ENCODE measurements at regions not wholly inside any gene's neighbourhood (a gene's known extent, or its start where the extent isn't known, plus 50 kb on each side); places are given as distances from the start of the nearest gene placed in this dataset.

DNA sequence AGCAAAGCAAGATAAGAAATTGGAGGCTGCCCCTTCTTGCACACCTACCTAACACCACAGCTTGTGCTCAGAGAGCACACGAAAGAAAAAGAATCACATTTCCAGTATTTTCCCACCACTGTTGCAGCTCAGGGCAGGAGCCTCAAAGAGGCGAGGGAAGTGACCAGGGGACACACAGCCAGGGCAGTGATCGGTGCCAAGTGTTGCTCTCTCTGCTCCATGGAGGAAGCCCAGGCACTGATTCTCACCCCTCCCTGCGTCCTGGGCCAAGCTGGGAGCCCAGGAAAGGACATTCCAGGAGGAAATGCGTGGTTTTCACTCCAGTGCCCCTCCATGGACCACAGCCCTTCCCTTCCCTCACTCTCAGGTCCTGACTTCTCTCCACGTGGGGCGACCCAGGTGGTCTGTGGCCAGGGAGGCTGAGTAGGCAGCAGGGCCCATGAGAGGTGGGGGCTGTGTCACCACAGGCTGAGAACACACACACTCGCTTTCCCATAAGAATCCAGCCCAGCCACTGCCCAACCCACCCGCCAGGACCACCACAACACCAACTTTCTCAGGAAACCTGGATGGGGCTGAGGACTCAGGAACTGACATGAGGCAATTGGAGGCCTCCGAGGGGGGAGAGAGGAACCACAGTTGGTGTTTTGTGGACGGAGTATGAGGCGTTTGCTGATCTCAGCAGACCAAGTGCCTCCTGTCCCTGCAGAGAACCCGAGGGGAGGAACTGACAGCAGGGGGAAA is 81.7 kb upstream of the MAFB start:
- DNase-seq, result no peak

DNA sequence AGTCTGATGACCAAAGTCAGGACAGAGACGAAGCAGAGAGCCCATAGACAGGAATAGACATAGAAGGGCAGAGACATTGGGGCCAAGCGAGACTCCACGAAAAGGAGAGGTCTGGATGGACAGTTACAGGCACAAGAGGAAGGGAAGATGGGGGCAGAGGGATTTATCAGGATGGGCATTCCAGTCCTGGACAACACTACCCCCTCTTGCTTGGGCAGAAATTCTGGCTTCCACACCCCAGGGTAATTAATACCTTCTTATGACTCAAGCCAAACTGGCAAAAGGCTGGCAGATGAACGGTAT is 82.2 kb upstream of the MAFB start:
- no peak for DNase-seq

DNA sequence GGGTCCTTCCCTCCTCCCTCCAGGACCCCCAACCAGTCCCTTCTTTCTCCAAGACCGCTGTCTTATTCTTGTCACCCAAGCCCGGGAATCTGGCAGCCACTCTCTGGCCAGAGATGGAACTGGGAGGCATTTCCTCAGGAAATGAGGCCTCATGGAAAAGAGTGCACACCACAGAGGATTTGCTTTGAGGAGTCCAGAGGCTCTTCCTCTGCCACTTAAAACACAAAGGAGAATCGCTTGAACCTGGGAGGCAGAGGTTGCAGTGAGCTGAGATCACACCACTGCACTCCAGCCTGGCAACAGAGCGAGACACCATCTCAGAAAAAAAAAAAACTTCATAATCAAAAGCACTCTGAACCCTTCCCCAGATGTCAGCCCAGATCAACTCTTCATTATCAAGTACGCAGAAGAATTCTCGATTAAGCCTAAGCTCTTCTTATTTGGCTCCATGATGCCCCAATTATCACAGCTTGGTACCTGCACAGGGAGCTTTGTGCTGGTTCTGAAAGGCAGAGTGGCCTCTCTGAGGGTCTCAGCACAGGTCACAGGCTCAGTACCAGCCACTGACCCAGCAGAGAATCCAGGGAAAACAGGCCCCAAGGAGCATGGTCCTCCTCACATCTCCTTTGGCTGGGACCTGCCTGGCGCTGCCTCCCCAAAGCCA is 82.9 kb upstream of the MAFB start:
- DNase-seq, result no peak

DNA sequence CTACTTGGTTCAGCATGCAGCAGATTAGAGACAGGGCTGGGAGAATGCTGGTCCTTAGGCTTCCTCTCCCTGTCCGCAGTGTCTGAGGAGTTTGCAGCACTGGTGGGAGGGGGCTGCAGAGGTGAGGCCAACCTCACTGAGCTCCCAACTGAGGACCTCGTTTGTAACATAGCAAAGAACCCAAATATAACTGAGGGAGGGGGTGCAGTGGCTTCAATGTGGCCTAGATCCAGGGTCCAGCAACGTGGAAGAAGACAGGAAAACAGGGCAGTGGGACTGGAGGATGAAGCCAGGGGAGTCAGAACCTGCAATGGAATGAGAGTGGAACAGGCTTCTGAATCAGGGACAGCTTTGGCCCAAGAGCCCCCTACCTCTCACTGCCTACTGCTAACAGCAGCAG is 84.3 kb upstream of the MAFB start:
- no peak for DNase-seq

DNA sequence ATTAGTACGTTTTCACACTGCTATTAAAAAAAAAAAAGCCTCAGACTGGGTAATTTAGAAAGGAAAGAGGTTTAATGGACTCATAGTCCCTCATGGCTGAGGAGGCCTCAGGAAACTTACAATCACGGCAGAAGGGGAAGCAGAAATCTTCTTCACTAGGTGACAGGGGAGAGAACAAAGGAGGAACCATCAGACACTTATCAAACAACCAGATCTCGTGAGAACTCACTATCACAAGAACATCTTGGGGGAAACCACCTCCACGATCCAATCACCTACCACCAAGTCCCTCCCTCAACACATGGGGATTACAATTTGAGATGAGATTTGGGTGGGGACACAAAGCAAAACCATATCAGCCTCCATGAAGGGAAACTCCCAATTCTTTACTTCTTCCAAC is 85.2 kb upstream of the MAFB start:
- DNase-seq, result no peak

DNA sequence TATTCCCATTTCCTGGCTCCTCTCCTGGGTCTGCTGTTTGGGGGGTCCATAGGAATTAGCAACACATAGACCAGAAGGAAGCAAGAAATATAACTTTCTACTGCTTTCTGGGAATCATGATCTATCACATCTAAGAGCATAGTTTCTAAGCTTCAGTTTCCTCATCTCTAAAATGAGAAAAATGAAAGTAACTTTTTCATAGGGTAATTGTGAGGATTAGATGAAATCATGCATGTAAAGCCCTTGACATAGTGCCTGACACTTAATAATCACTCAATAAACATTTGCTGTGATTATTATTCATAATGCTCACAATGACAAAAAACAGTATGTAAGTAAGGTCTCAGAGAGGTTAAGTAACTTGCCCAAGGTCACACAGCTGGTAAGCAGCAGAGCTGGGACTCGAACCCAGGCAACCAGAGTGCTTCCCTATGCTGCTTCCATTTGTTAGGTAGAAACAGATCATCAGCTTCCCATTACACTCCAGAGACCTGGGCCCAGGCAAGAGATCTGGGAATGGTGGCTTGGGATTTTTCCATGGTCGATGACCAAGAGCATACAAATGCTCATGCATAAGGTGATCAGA is 86.6 kb upstream of the MAFB start:
- no peak for DNase-seq

DNA sequence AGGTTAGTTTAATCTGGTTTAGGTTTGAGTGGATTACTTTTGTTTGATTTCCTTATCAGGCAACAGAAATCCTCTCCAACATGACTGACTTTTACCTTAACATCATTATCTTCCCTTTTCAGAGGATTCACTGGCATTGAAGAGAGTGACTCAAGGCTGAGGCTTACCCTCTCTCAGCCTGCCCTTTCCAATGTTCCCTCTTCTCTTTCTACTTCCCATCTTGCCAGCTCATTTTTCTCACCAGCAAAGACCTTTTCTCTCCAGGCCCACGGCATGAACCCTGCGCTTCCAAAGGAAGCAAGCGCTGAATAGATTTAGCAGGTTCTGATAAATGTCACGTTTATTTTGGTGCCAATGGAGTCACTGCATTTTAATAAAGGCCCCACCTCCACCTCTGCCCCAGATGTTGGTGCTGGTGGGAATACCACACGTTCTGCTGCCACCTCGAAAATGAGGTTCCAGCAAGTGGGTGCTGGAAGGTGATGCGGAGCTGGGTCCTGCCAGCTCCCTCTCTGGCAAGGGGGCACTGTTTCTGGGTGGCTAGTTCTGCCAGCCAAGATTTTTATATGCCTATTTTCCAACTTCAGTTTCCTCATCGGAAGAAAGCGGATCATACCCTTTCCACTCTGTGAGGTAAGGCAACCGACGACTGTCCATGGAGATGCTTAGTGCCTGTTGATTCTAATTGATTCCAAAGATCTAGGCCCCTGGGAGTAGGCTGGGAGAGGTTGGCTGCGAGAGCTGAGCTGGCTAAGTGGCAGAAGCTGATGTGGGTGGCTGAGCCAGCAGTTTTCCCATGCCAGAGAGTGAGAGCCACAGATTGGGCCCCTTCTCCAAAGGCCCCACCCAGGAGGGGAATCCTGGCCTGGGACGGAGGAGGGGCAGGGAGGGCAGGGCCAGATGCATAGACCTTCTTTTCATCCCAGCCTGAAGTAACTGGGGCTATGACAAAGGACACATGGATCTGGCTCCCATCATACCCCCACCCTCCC is 87.7 kb upstream of the MAFB start:
- DNase-seq, result no peak

DNA sequence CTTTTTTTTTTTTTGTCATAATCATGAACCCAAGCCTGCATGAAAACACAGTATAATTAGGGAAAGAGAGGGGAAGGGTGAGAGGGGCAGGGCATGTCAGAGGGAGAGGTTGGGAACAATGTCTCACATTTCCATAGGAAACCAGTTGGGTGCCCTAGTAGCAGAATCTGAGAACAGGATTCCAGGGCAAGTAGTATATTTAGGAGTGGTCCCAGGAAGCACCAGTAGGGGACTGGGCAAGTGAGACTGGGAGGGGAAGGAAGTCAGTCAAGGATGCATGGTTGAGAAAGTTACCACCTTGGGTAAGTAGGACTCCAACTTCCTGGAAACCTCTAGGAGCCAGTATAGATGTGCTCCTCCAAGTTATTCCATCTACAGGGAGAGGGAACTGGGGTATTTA is 88.6 kb upstream of the MAFB start:
- no peak for DNase-seq

DNA sequence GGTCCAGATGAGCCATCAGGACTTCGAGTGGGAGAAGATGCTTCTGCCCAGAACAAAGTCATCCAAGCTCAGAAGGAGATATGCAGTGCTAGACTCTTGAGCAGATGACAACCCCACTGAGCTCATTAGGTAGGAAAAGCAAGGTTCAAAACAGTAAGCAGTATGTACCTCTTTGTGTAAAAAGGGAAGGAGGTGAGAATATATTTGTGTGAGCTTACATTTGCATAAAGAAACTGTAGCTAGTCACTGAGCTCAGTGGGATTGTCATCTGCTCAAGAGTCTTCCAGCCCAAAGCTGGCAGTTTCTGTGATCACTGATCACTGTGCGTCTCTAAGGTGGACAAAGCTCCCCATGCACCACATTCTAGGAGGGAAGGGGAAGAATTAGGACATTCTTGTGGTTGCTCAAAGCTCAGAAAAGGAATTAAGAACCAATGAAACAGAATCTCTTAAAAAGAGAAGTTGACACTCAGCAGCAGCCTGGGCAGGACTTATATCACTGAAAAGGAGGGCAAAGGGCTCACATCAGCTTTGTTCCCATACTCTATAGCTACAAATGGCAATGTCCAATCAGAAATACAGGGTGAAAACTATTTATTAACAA is 90.0 kb upstream of the MAFB start:
- no peak for DNase-seq

DNA sequence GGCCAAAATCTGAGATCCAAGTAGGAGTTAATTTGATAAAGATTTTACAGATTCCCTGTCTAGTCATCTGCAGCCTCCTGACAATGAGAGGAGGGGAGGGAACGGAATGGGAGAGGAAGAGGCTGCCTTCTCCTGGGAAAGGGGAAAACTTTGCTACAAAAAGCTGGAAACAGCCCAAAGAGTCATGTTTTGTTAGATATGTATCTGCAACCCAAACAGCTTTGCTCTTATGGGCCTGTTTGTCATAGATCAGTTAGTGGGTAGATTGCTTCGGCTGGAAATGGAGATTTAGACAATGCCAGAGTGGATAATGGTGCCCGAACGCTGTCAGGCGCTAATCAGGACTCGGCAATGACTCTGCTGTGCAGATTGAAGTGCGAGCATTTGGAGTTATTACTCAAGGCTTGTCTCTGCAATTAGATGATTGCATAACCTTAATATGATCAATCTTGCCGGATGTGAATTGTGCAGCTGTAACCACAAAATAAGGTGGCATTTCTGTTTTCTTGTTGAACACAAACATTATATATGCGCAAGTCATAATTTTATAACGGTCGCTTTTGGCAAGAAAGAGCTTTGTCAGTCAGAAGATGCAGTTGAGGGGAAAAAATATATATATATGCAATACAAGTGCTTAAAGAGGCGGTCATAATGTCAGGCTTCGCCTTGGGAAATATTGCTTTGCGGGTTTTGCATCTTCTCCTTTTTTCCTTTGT is 92.4 kb upstream of the MAFB start:
- no peak for DNase-seq

DNA sequence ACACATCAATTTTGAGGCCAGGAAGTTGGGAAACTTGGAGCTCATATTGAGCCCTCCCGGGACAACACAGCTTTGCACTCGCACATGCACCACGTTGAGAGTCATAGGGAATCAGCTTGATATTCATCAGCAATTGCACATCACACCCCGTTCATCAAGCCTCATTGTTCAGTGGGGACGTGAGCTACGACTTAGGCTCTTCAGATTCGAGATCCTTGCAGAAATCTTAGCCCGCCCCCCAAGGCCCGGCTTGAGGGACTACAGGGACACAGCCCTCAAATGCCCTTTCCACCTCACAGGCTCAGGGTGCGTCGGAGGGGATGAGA is 93.0 kb upstream of the MAFB start:
- no peak for DNase-seq

DNA sequence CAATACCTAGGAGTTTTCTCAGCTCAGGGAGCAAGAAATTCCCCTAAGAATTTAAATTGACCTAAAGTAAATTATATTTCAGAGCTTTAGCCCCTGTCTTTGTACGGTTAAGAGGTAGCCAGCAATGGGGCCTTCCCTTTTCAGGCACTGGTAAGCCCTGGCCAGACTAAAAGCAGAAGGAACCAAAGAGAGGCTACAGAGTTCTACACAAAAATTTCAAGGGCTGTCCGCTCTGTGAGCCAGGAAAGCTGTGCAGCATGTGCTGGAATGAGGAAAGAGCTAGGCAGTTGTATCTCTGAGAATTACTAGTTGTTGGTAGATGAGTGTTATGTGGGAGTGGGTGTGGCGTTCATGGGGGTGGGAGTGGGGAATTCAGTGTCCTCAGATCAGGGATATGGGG is 96.3 kb upstream of the MAFB start:
- no peak for DNase-seq

DNA sequence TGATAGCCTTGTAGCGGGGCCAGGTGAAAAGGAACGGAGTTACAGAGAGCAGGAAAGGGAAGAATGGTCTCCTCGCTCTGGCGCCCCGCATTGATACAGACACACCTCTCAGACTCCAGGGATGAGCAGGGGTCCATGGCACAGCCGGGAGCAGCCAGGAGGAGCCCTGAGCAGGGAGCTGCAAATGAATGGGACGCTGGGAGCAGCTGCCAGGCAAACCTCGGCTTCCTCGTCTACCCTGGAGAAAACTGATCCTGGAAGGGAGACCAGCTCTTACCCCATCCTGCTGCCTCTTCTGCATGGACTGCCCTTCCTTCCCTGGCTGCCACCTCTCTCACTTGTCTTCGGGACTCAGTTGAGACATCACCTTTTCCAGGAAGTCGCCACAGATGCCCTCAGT is 97.3 kb upstream of the MAFB start:
- DNase-seq, result no peak

DNA sequence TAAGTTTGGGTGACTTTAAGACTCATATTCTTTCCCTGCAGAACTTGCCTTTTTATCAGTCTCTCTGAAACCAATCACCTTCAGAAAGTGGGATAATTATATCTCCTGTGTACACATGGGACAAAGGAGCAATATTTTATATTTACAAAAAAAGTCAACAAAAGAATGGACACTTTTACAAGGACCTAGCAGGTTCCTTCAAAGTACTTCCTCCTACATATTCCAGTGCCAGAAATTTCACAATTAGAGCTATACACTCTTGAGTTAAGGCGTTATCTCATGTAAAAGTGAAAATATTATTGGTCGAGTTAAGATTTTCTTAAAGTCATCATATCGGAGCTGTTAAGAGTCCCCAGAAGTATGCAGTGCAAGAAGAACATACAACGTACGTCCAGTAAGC is 98.9 kb upstream of the MAFB start:
- DNase-seq, result no peak

DNA sequence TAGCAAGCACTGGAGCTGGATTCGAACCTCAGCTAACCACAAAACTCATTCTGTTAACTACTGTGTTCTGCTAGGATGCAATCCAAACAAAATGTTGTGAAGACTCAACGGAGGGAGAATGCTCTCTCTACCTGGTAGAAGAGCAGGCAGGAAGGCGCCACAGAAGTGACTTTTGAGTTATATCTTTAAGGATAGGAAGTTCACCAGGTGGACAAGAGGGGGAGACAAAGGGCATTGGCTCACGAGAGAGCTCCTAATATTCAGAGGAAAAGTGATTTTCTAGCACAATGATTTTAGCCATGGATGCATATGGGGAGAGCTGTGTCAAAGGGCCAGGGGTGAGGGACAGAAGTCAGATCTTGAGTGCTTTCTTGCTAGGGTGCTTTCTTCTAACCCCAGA is 108.4 kb upstream of the MAFB start:
- DNase-seq, result no peak

DNA sequence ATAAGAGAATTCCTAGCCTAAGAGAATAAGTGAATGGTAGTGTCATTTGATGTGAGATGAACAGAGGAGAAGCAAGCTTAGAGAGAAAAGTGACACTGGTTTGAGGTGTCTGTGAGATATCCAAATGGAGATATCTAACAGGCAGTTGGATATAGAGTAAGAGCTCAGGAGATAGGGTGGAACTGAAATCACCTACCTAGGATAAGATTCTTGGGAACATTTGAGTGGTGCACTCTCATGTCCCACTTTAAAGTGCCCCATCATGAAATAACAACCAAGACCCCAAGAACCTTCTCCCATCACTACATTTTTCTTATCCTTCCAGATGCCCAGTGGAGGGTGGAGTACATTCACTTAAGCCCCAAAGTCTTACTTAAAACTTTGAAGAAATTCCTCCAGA is 109.0 kb upstream of the MAFB start:
- no peak for DNase-seq

DNA sequence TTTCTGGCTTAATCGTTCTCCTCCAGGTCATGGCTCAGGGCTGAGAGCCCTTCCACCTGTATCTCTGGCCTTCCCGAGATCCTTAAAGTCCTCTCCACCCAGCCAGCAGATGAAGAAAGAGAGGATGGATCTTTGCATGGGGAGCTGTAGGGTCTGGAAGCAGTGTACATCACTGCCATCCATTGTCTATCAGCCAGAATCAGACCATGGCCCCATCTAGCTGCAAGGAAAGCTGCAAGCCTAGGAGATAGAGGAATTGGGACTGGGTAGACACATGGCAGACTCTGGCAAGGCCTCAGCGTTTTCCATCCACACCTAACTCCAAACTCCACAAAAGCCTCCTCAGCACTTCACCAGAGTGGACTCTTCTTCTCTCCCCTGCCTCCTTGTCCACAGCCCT is 113.8 kb upstream of the MAFB start:
- DNase-seq, result no peak

DNA sequence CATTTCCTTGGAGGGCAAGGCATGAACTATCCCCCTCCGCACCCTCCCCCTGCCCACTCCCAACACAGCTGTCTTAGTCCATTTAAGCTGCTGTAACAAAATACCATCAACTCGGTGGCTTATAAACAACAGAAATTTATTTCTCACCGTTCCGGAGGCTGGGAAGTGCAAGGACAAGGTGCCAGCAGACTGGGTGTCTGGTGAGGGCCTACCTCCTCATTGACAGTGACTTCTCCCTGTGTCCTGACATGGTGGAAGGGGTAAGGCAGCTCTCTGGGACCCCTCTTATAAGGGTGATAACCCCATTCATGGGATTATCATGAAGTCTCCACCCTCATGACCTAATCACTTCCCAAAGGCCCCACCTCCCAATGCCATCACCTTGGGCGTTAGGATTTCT is 114.3 kb upstream of the MAFB start:
- no peak for DNase-seq

DNA sequence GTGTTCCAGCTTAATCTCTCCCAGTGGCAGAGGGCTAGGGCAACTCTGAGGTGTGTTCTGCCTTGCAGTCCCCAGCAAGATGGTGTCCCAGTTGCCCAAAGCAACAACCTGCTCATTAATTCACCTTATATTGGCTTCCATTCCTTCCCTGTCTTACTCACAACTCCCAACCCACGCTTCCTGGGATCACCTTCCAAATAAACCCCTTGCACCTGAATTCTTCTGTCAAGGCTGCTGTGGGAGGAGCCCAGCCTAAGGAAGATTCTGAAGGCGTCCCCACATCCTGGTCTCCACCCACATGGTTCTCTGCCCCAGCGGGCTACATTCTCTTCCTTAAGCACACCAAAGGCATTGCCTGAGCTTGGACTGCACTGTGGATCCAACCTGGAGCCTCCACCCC is 116.6 kb upstream of the MAFB start:
- no peak for DNase-seq

DNA sequence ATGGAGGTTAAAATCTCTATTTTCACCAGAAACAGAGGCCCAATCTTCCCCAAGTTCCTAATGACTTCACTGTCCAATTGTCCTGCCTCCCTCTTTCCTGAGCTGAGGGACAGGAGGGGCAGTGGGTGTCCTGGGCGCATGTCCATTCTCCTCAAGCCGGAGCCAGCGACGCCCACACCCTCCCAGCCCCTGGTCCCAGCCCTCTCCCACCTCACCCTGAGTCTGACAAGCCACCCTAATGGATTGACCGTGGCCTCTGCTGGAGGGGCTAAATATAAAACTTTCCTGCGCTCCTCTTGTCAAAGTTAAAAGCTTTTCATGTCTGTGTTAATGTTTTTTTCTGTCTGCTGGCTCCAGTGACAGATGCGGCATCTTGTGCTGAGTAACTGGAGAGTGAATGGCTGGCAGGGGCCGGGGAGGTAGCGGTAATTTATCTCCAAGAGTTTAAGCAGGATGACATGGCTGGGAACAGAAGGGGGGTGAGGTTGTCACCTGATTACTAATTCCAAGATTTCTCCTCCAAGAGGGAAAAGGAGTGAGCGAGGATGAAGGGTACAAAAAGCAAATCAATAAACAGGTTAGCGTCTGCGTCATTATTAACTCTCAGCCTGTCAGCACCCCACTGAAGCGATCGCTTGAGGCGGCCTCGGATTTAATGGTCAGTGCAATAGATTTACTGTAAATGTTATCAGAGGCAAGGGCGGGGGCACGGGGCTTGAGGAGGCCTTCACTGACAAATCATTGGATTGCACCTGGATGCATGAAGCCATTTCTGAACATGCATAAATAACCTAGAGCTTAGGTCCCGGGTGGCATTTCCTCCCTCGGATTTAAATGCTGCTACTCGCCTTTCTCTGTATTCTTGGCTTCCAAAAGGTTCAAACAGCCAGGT is 118.1 kb upstream of the MAFB start:
- no peak for DNase-seq

DNA sequence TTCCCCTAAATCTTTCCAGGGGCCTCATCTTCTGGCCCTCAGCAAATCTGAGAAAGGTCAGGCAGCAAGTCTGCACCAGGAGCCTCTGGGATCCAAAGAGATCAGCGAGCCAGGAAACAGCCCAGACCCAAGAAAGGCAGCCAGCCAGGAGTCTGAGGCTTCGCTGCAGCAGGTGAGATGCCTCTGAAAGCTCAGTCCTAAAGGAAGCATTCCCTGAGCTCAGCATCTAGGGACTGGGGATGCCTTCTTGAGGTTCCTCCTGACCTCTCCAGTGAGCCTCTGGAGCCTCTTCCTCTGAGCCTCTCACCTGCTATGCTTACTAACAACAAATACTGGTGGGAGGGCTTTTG is 118.8 kb upstream of the MAFB start:
- DNase-seq, result no peak

DNA sequence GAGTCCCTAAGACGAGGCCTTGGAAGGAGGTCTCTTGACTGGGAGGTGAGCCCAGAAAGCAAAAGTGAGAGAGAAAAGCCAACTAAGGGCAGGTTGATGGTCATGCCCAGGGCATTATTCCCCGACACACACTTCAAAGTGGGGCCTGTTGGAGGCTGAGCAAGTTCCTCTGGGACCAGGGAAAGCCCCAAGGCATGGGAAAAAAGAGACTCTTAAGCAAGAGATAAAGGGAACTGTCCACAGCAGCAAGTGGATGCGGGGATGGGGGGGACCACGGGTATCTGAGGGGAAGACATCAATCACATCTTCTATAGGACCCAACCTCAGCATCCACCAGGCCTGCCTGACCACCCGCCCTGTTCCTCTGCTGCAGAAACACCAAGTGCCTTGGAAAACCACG is 119.9 kb upstream of the MAFB start:
- no peak for DNase-seq
